PC-9 (cell line): ENCODE measurements at regions not wholly inside any gene's neighbourhood (a gene's known extent, or its start where the extent isn't known, plus 50 kb on each side); places are given as distances from the start of the nearest gene placed in this dataset.

Experiments
- CTCF ChIP-seq: fragments of 200-600 bp; sonication (generic); conservative IDR thresholded peaks from 2 replicates; pipeline ENCODE4 v1.6.1; 2017; ENCODE audit warnings: mixed run types, antibody characterized with exemption, mild to moderate bottlenecking, moderate library complexity
- EZH2 ChIP-seq: fragments of 200-600 bp; sonication (generic); IDR thresholded peaks from 2 replicates; pipeline ENCODE4 v1.8.0; 2017; ENCODE audit warnings: antibody characterized with exemption, low read depth

- TF ChIP-seq CTCF (no peak), EZH2 (no peak)
Observed at GRCh38 chr2:157068237-157068636, 189.3 kb upstream of the GALNT5 start.
